ENCODE measurements at regions not wholly inside any gene's neighbourhood (a gene's known extent, or its start where the extent isn't known, plus 50 kb on each side); places are given as distances from the start of the nearest gene placed in this dataset.

DNA sequence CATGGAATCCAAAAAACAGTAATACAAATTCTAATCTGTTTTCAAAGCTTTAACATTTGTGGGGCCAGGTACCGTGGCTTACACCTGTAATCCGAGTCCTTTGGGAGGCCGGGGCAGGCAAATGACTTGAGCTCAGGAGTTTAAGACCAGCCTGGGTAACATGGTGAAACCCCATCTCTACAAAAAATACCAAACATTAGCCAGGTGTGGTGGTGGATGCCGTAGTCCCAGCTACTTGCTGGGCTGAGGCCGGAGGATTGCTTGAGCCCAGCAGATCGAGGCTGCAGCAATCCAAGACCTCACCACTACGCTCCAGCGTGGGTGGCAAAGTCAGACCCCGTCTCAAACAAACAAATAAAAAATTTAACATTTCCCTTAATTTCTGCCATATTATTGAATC lies 74.3 kb upstream of the SALL3 start:
- DNase-seq (ENCODE audit: low read depth), result no peak

DNA sequence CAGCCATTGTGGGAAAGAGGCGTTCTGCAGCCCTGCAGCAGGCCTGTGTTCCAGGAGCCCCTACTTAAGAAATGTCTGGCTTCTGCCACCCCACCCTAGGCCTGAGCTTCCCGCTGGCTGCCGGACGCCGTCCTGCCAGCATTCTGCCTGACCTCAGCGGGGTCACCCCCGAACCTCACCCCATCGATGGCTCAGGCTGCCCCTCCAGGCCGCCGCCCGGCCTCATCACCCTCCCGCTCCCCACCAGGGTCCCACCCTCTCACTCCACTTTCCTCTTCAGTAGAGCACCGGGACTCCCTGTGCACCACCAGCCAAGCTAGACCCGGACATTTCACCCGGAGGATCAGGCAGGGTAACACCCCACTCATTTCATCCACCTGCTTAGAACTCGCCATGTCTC lies 73.6 kb upstream of the SALL3 start:
- DNase-seq (ENCODE audit: low read depth), result no peak

- no peak for DNase-seq (ENCODE audit: low read depth)
Measured at GRCh38 chr18:78908462-78909260, 71.0 kb upstream of the SALL3 start.

GRCh38 chr18:78911751-78912283 lies 67.8 kb upstream of the SALL3 start:
- no peak for DNase-seq (ENCODE audit: low read depth)

GRCh38 chr18:78912336-78912735 lies 67.3 kb upstream of the SALL3 start:
- DNase-seq (ENCODE audit: low read depth), result no peak

- DNase-seq (ENCODE audit: low read depth), result no peak
Measured at GRCh38 chr18:78912844-78913243, 66.8 kb upstream of the SALL3 start.

DNA sequence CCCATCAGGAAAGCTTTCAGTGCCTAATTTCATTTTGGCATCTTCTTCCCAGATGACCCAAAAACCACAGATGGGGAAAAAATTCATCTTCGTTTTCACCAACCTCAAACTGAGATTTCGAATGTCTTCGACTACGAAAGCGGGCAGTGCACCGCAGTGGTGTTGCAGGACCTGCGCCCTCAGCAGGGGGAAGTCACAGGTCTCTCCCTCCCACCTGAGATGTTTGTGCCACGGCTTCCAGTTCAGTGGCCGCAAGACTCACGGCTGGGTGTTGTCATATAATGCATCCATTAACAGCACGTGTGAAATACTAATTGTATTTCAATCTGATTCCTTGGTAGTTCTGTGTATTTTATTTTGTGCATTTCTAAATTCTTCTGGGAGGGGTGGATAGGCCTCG lies 66.2 kb upstream of the SALL3 start:
- DNase-seq (ENCODE audit: low read depth), result no peak

DNA sequence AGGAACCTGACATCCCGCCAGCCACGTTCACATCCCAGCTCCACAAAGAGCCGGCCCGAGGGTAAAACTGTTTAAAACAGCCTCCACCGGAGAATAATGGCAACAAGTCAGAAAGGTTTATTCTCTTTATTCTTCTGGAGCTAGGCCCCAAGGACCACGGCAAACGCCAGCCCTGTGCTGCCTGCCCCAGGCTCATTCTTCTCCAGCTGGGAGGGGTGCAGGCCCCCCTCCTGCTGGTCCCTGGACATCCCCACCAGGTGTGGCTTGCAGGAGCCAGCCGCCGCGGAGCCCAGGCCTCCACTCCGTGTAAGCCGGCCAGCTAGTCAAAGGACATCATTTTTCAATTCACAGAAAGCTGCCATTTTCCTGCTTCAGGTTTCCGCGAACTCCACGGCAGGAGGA lies 65.8 kb upstream of the SALL3 start:
- no peak for DNase-seq (ENCODE audit: low read depth)

DNA sequence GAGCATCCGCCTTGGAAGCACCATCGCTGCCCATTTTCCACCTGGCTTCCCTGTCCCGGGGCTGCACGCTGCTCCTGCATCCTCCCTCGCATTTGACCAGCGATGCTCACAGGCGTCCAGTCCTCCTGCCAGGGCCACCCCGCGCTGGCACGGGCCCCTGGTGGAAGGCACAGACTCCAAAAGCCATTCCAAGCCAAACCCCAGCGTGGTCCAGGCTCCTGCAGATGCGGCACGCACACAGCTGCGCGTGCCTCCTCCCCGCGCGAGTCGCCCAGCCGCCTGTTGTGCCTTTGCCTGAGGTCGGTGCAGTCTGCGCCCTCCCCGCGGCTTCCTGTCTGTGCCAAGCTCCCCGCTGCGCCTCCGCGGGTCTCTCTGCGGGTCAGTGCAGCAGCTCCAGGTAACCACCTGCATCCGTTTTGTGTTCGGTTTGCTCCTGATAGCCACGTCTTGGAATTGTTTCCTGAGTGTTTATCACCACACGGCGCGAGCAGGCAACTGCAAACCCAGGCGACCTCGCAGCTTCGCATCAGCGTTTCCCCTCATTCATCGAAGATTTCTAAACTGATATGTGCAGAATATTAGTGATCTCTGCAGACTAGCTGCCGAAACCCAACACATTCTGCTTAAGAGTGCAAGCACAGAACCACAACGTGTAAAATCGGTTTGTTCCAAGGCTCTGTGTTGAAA lies 65.2 kb upstream of the SALL3 start:
- no peak for DNase-seq (ENCODE audit: low read depth)

DNA sequence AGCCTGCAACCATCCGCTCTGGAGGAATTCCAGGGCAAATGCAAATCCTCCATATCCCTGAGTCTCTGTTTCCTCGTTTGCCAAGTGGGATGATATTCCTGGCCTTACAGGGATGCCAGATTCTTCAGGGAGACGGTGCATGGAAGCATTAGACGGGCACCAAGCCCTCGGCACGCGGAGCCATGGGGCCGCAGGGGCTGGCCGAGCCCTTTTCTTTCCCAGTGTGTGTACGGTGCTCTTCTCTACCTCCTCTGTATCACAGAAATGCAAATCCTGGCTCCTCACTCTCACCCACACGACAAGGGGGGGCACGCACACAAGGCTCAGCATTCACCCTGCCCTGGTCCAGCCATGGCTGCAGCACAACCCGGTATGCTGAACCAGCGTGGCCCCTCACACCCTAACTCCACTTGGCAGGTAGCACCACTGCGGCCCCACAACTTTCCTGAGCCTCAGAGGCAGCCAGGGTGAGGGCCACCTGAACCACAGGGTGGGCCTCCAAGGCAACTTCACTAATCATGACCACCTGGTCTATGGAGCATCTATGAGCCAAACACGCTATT lies 64.1 kb upstream of the SALL3 start:
- DNase-seq (ENCODE audit: low read depth), result no peak

DNA sequence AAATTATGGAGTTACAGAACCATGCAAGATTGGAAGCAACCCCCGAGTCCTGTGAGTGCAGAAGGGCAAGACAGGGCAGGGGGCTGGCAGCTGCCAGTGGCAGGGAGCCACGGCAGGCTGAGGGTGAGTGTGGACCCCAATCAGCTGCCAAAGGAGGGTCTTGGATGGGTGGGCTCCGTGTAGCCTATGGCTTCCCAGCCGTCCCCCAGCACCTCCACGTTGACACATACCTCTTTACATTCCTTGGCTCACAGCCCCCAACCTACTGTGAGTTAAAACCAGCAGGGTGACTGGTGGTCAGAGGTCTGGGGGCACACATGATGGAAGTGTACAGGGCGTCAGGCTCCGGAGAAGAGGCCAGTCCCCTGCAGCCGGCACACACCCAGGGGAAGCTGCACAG lies 60.9 kb upstream of the SALL3 start:
- DNase-seq (ENCODE audit: low read depth), result no peak

DNA sequence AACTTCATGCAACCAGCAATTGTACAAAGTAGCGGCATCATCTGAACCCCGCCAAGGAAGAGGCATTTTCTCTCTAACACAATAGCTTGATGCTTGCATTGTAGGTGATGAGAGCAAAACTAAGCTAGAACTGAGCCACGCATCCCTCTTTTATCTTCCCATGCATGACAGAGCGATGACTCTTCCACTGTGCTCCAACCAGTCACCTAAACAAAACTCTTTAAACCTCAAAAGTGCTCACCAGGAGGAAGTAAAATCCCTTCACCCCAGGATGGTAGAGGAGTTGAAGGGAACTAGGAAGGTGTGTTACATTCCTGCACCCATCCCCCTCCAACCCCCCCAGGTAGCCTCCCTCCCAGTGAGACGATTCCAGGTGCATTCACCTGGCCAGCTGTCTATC lies 59.7 kb upstream of the SALL3 start:
- DNase-seq (ENCODE audit: low read depth), result no peak

- no peak for DNase-seq (ENCODE audit: low read depth)
Measured at GRCh38 chr18:78920456-78921138, 59.0 kb upstream of the SALL3 start.

GRCh38 chr18:78922856-78923255 lies 56.8 kb upstream of the SALL3 start:
- no peak for DNase-seq (ENCODE audit: low read depth)

DNA sequence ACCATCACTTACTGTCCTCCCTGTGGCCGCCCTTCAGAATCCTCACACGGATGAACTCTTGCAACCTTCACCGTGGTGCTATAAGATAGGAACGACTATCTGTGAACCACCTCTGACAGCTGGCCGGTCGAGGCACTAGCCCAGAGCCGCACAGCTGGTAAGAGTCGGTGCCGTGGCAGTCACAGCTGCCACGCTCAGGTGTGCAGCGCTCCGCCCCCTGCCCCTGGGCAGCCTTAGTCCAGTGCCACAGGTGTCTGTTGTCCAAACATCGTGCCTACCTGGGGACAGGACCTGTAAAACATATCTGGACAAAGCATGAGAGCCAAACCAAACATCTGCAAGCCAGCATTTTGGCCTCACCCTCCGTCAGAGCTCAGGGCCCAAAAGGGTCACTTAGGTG lies 55.3 kb upstream of the SALL3 start:
- no peak for DNase-seq (ENCODE audit: low read depth)

DNA sequence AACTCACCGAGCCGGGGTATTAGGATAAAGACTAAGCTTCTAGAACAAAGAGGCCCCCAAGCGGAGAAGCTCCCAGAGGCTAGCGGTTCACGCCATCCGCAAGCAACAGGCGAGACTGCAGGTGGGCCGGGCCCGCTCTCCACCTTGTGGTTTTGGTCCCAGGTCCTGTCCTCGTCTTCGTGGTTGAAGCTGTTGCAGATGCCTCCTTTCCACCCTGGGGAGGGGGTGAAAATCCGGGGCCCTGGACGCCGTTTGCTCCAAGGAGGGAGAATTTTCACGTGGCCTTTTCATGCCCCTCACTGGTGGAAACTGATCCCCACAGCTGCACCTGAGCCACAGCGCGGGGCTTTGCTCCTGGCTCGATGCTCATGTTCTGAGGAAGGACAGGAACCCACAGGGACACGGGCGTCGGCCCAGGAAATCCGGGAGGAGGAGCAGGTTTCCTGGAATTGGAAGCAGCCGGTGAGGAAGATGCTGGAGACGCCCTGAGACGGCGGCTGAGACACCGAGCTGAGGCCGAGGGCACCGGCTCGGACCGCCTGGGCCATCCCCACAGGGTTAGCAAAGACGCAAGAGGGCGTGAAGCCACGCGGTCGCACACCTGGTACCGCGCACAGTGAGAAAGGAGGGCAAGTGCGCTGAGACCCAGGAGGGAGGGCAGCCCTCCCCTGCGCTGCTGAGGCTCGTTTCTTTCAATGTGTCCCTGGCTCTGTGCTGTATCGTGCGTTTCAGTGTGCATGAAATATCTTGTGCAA lies 54.7 kb upstream of the SALL3 start:
- no peak for DNase-seq (ENCODE audit: low read depth)

DNA sequence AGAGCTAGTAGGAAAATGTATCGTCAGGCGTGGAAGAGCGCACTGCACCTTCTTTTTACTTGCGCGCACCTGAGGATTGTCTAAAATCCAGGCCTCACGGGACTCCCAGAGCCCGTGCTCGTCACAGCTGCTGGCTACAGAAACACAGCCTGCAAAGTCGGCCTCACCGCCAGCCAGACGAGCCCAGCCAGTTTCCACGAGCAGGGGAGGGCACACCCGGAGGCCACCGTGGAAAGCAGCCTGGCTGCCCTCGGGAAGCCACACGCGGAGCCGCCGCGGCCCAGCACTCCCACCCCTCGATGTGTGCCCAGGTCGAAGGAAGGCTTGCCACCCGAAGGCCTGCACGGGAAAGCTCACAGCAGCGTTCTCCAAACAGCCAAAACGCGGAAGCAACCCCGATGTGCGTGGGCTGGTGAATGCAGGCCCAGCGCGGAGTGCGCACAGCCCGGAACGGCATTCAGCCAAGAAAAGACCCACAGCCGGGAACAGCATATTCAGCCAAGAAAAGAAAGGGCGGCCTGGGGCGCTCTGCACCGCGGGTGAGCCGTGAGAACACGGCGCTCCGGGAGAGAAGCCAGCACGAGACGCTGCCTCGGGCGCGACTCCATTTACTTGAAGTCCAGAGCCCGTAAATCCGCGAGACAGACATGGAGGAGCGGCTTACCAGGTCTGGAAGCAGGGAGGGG lies 53.9 kb upstream of the SALL3 start:
- no peak for DNase-seq (ENCODE audit: low read depth)

DNA sequence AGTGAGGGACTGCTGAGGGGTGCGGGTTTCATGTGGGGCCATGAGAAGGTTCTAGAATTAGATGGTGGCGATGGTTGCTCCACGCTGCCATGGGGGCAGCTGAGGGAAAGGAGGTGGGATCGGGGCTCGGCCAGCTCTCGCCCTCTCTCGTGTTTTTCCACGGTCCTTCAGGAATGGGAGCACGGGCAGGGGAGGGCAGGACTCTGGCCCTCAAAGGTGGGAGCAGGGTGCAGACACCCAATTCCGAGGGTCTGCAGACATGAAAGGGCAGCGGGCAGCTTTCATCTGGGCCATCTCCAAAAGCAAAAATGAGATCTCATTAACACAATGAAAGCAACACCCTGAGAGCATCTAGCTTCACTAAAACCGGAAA lies 53.4 kb upstream of the SALL3 start:
- no peak for DNase-seq (ENCODE audit: low read depth)

GRCh38 chr18:78927156-78927555 lies 52.5 kb upstream of the SALL3 start:
- no peak for DNase-seq (ENCODE audit: low read depth)

DNA sequence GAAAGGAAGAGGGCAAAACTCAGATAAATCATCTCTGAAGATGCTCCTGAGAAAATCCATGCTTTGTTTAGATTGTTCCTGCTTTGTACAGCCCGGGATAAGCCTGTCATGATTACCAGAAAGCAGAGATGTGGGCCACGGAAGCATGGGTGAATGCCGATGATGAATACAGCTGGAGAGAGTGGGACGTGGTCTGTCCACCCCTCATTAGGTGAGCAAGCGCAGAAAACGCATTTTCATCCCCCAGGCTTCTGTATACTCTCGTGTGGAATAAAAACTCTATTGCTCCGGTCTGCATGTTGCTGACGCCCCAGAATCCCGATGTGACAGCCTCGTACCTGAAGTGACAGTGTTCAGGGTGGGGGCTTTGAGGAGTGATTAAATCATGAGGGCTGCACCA lies 52.0 kb upstream of the SALL3 start:
- no peak for DNase-seq (ENCODE audit: low read depth)

DNA sequence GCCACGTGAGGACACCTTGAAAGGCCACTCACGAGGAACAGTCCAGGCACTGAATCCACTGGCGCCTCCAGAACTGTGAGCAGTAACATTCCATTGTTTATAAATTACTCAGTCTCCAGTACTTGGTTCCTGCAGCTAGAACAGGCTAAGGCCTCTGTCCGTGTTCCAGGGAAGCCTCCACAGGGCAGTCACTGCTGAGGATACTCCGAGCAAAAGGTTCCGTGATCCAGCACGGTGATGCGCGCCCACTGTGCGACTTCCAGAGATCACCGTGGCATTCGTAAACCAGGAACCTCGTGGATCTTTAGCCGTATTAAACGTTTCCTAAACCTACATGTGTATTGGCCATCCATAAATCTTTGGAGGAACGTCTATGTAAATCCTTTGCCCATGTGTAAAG lies 51.5 kb upstream of the SALL3 start:
- DNase-seq (ENCODE audit: low read depth), result no peak
